Neural cell (in vitro differentiated cells): ENCODE measurements at regions not wholly inside any gene's neighbourhood (a gene's known extent, or its start where the extent isn't known, plus 50 kb on each side); places are given as distances from the start of the nearest gene placed in this dataset.

Experiments
- H2AFZ ChIP-seq: fragments of 200-600, 300-800 bp; sonication (generic), shearing (Covaris generic); 2 replicates; pipeline ENCODE4 v1.6.0; 2014; ENCODE audit warnings: low read depth, mild to moderate bottlenecking, antibody characterized with exemption, low read length, moderate library complexity
- H3F3A ChIP-seq: fragments of 200-600 bp; shearing (Covaris generic); 2 replicates; pipeline ENCODE4 v1.6.1; 2016; ENCODE audit warnings: mild to moderate bottlenecking, moderate library complexity, mixed read lengths, antibody characterized with exemption, low read length; ENCODE audit not compliant: insufficient read depth, poor library complexity, severe bottlenecking
- H3K27ac ChIP-seq: fragments of 200-600, 300-800 bp; sonication (generic), shearing (Covaris generic); 2 replicates; pipeline ENCODE4 v1.5.1; 2014; ENCODE audit warnings: mild to moderate bottlenecking, low read length, moderate library complexity
- H3K27me3 ChIP-seq: fragments of 300-800, 200-600 bp; sonication (generic), shearing (Covaris generic); 2 replicates; pipeline ENCODE4 v1.6.0; 2014; ENCODE audit warnings: mild to moderate bottlenecking, low read depth, low read length, moderate library complexity; ENCODE audit not compliant: insufficient read depth
- H3K36me3 ChIP-seq: fragments of 300-800, 200-600 bp; sonication (generic), shearing (Covaris generic); 2 replicates; pipeline ENCODE4 v1.5.1; 2014; ENCODE audit warnings: mild to moderate bottlenecking, antibody characterized with exemption, low read length, moderate library complexity; ENCODE audit not compliant: insufficient read depth
- H3K4me2 ChIP-seq: fragments of 300-800, 200-600 bp; sonication (generic), shearing (Covaris generic); 2 replicates; pipeline ENCODE4 v1.6.0; 2014; ENCODE audit warnings: mild to moderate bottlenecking, low read length
- H3K4me3 ChIP-seq: fragments of 300-800, 200-600 bp; sonication (generic), shearing (Covaris generic); 2 replicates; pipeline ENCODE4 v1.5.1; 2014; ENCODE audit warnings: mild to moderate bottlenecking, low read length, moderate library complexity
- H3K79me2 ChIP-seq: fragments of 200-600 bp; shearing (Covaris generic); replicated peaks from 2 replicates; pipeline ENCODE4 v1.6.0; 2014; ENCODE audit warnings: mild to moderate bottlenecking, low read length, moderate library complexity; ENCODE audit not compliant: insufficient read depth
- H3K9ac ChIP-seq: fragments of 300-800, 200-600 bp; sonication (generic), shearing (Covaris generic); 2 replicates; pipeline ENCODE4 v1.6.1; 2016; ENCODE audit warnings: mild to moderate bottlenecking, low read length, mixed read lengths
- H3K9me2 ChIP-seq: fragments of 200-600 bp; shearing (Covaris generic); 2 replicates; pipeline ENCODE4 v1.6.1; 2016; ENCODE audit warnings: mild to moderate bottlenecking, low read length, mixed read lengths; ENCODE audit not compliant: insufficient read depth
- H3K9me3 ChIP-seq: fragments of 200-600, 300-800 bp; sonication (generic), shearing (Covaris generic); 2 replicates; pipeline ENCODE4 v1.6.1; 2016; ENCODE audit warnings: mild to moderate bottlenecking, mixed run types, low read length, moderate library complexity, mixed read lengths
- H4K20me1 ChIP-seq: fragments of 200-600 bp; shearing (Covaris generic); 2 replicates; pipeline ENCODE4 v1.6.1; 2016; ENCODE audit warnings: mild to moderate bottlenecking, mixed run types; ENCODE audit not compliant: insufficient read depth
- EP300 ChIP-seq: fragments of 450-650 bp; conservative IDR thresholded peaks from 2 replicates; pipeline ENCODE4 v1.6.1; 2014; ENCODE audit warnings: antibody characterized with exemption, mild to moderate bottlenecking, moderate library complexity; ENCODE audit not compliant: poor library complexity, severe bottlenecking
- EZH2 ChIP-seq: fragments of 200-600, 300-800 bp; shearing (Covaris generic), sonication (generic); IDR thresholded peaks from 2 replicates; pipeline ENCODE4 v1.6.1; 2014; ENCODE audit warnings: antibody characterized with exemption, low read length, borderline replicate concordance, mild to moderate bottlenecking; ENCODE audit not compliant: insufficient read depth, poor library complexity, severe bottlenecking
- MXI1 ChIP-seq: fragments of 450-650 bp; conservative IDR thresholded peaks from 2 replicates; pipeline ENCODE4 v1.6.1; 2014; ENCODE audit warnings: antibody characterized with exemption, mild to moderate bottlenecking; ENCODE audit not compliant: poor library complexity, severe bottlenecking
- POLR2AphosphoS5 ChIP-seq: IDR thresholded peaks from 2 replicates; pipeline ENCODE4 v1.6.1; 2012
- RAD21 ChIP-seq: fragments of 450-650 bp; conservative IDR thresholded peaks from 2 replicates; pipeline ENCODE4 v1.6.1; 2014; ENCODE audit warnings: antibody characterized with exemption, mild to moderate bottlenecking, moderate library complexity
- SMC3 ChIP-seq: fragments of 450-650 bp; conservative IDR thresholded peaks from 2 replicates; pipeline ENCODE4 v1.6.1; 2014; ENCODE audit warnings: antibody characterized with exemption, mild to moderate bottlenecking, moderate library complexity; ENCODE audit not compliant: poor library complexity
- TAF1 ChIP-seq: IDR thresholded peaks from 2 replicates; pipeline ENCODE4 v1.6.1; 2012; ENCODE audit warnings: low read depth
- TF ChIP-seq, protein P1 (sequence below): fragments of 450-650 bp; IDR thresholded peaks from 2 replicates; pipeline ENCODE4 v1.5.1; 2014; ENCODE audit warnings: antibody characterized with exemption, mild to moderate bottlenecking, moderate library complexity; ENCODE audit not compliant: poor library complexity, severe bottlenecking
- TF ChIP-seq, protein P2 (sequence below): IDR thresholded peaks from 2 replicates; pipeline ENCODE4 v1.6.1; 2012; ENCODE audit warnings: borderline replicate concordance

DNA sequence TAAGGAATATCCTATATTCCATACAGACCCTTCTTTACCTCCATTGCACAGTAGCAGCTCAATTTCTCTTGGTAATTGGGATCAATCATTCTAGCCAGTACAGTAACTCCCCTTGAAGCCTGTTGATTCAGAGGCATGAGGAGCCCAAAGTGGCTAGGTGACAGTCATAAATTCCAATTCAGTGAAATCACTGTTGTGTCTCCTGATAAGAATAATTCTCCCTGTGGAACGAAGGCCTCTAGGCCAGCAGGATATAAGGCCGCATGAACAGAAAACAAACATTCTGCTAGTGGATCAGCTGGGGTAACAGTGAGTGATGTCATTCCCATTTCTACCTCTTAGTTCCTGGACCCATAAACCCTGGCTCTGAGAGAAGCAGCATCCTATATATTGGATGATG lies 696.3 kb downstream of the NR2F2 start:
- no peak for TF ChIP-seq EZH2
- TF ChIP-seq, protein P1, sequence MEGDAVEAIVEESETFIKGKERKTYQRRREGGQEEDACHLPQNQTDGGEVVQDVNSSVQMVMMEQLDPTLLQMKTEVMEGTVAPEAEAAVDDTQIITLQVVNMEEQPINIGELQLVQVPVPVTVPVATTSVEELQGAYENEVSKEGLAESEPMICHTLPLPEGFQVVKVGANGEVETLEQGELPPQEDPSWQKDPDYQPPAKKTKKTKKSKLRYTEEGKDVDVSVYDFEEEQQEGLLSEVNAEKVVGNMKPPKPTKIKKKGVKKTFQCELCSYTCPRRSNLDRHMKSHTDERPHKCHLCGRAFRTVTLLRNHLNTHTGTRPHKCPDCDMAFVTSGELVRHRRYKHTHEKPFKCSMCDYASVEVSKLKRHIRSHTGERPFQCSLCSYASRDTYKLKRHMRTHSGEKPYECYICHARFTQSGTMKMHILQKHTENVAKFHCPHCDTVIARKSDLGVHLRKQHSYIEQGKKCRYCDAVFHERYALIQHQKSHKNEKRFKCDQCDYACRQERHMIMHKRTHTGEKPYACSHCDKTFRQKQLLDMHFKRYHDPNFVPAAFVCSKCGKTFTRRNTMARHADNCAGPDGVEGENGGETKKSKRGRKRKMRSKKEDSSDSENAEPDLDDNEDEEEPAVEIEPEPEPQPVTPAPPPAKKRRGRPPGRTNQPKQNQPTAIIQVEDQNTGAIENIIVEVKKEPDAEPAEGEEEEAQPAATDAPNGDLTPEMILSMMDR: no peak
- TF ChIP-seq RAD21: no peak
- TF ChIP-seq SMC3: no peak
- TF ChIP-seq, protein P2, sequence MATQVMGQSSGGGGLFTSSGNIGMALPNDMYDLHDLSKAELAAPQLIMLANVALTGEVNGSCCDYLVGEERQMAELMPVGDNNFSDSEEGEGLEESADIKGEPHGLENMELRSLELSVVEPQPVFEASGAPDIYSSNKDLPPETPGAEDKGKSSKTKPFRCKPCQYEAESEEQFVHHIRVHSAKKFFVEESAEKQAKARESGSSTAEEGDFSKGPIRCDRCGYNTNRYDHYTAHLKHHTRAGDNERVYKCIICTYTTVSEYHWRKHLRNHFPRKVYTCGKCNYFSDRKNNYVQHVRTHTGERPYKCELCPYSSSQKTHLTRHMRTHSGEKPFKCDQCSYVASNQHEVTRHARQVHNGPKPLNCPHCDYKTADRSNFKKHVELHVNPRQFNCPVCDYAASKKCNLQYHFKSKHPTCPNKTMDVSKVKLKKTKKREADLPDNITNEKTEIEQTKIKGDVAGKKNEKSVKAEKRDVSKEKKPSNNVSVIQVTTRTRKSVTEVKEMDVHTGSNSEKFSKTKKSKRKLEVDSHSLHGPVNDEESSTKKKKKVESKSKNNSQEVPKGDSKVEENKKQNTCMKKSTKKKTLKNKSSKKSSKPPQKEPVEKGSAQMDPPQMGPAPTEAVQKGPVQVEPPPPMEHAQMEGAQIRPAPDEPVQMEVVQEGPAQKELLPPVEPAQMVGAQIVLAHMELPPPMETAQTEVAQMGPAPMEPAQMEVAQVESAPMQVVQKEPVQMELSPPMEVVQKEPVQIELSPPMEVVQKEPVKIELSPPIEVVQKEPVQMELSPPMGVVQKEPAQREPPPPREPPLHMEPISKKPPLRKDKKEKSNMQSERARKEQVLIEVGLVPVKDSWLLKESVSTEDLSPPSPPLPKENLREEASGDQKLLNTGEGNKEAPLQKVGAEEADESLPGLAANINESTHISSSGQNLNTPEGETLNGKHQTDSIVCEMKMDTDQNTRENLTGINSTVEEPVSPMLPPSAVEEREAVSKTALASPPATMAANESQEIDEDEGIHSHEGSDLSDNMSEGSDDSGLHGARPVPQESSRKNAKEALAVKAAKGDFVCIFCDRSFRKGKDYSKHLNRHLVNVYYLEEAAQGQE: no peak
- TF ChIP-seq MXI1: no peak
- no peak for TF ChIP-seq POLR2AphosphoS5
- no peak for TF ChIP-seq TAF1
- TF ChIP-seq EP300: no peak
- H2AFZ ChIP-seq: no peak overlapping the region
- no peaks in the 10 kb centered on the region for H3F3A ChIP-seq
- no peaks in the 10 kb centered on the region for H3K27me3 ChIP-seq
- no peaks in the 10 kb centered on the region for H3K9me3 ChIP-seq
- H3K36me3 ChIP-seq: no peaks in the 10 kb centered on the region
- no peak overlapping the region for H3K9ac ChIP-seq
- H3K4me3 ChIP-seq: no peak overlapping the region
- no peak overlapping the region for H3K27ac ChIP-seq
- H3K79me2 ChIP-seq: no peaks in the 10 kb centered on the region
- H3K4me2 ChIP-seq: no peak overlapping the region
- no peaks in the 10 kb centered on the region for H4K20me1 ChIP-seq
- no peaks in the 10 kb centered on the region for H3K9me2 ChIP-seq

DNA sequence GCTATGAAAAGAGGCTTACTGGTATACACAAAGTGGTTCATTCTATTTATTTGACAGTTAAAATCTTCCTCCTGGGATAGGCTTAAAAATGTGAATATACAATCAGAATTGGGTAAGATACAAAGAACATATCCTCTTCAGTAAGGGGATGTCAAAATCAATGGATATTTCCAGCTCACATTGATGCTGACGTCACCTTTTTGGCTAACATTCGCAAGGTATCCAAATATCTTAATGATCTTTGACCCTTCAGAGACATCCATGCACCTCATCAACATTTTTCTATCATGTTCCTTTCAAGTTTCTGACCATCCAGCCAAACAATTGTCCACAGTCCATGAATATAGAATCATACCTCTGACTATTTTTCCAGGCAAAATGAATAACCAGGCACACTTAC lies 697.3 kb downstream of the NR2F2 start:
- Histone ChIP-seq H4K20me1 (no peaks in the 10 kb centered on the region), H3K9ac (no peak overlapping the region), H3K36me3 (no peaks in the 10 kb centered on the region), H3K79me2 (no peaks in the 10 kb centered on the region), H3F3A (no peaks in the 10 kb centered on the region), H3K4me2 (no peak overlapping the region), H3K27me3 (no peaks in the 10 kb centered on the region), H3K9me3 (no peaks in the 10 kb centered on the region), H2AFZ (no peak overlapping the region), H3K9me2 (no peaks in the 10 kb centered on the region), H3K4me3 (no peak overlapping the region), H3K27ac (no peak overlapping the region)
- TF ChIP-seq SMC3 (no peak), POLR2AphosphoS5 (no peak), EP300 (no peak), TAF1 (no peak), RAD21 (no peak), EZH2 (no peak), MXI1 (no peak)
- TF ChIP-seq, protein P2: no peak
- TF ChIP-seq, protein P1: no peak
